ENCODE measurements at regions not wholly inside any gene's neighbourhood (a gene's known extent, or its start where the extent isn't known, plus 50 kb on each side); places are given as distances from the start of the nearest gene placed in this dataset.

GRCh38 chr1:22231068-22231593, 88.2 kb upstream of the WNT4 start:
- no peak overlapping the region for H3K9ac ChIP-seq (replicated peaks in 1 of 4; ENCODE audit: extremely low read depth in 1 of 4, low read depth in 3 of 4, low read length in 3 of 4)
- FAIRE-seq (no peak), DNase-seq (ENCODE audit: low read depth in 1 of 2, low spot score in 2 of 2) (no peak)
- H3K27me3 ChIP-seq (replicated peaks in 1 of 4; ENCODE audit: control insufficient read depth in 3 of 4, extremely low read depth in 1 of 4, insufficient read depth in 3 of 4, low read length in 3 of 4), result no peaks in the 10 kb centered on the region; a peak in 1 of 7 replicates
- H4K8ac ChIP-seq (ENCODE audit: extremely low read depth, insufficient read depth, low read length), result no peak overlapping the region; the same call in 1 of the 2 replicates
- H4K5ac ChIP-seq (ENCODE audit: insufficient read length, low read depth, low read length), result no peak overlapping the region
- no peaks in the 10 kb centered on the region for H3K36me3 ChIP-seq (ENCODE audit: control insufficient read depth in 2 of 4, insufficient read depth in 4 of 4, low read length in 3 of 4)
- no peak overlapping the region for H3K18ac ChIP-seq (ENCODE audit: extremely low read depth, low read length)
- H2AK5ac ChIP-seq (ENCODE audit: low read depth, low read length), result peak overlapping the region; percentile 6; the same call in 1 of the 2 replicates
- no peak overlapping the region for H3K4me3 ChIP-seq (ENCODE audit: extremely low read depth in 1 of 4, insufficient read depth in 2 of 4, low read depth in 3 of 4, low read length in 4 of 4)
- H2BK15ac ChIP-seq (ENCODE audit: low read length), result no peak overlapping the region
- no peak overlapping the region for H2BK12ac ChIP-seq (ENCODE audit: low read depth, low read length)
- no peak overlapping the region for H2AFZ ChIP-seq (ENCODE audit: low read length)
- no peak overlapping the region for H4K91ac ChIP-seq (replicated peaks; ENCODE audit: insufficient read length, low read length)
- no peaks in the 10 kb centered on the region for H3K79me1 ChIP-seq (ENCODE audit: low read depth, low read length)
- H3K23me2 ChIP-seq (ENCODE audit: low read depth, low read length), result peaks cover 8% of the 10 kb centered on the region; the same call in 1 of the 2 replicates
- peaks cover 15 to 36% (median 20%) of the 10 kb centered on the region in 4 experiments for H3K4me1 ChIP-seq (replicated peaks in 1 of 4; ENCODE audit: control insufficient read depth in 3 of 4, insufficient read depth in 4 of 4, low read length in 3 of 4)
- H2BK5ac ChIP-seq (ENCODE audit: low read depth, low read length), result no peak overlapping the region
- H3K27ac ChIP-seq (ENCODE audit: low read depth, low read length), result no peak overlapping the region
- H3K79me2 ChIP-seq (ENCODE audit: control insufficient read depth in 1 of 2, insufficient read depth in 2 of 2, low read length in 2 of 2), result no peaks in the 10 kb centered on the region
- CTCF ChIA-PET (ENCODE audit: partially characterized antibody), result interaction anchor here (0.9 to 1.3 kb wide), 2 partner anchors 14 to 56 kb away, joined by 3 to 4 read pairs; no protein-coding TSS in a partner anchor
- no peak overlapping the region for H3K23ac ChIP-seq (ENCODE audit: insufficient read length)
- H2BK120ac ChIP-seq (replicated peaks; ENCODE audit: low read depth, low read length), result no peak overlapping the region
- no peak overlapping the region for H3K4ac ChIP-seq (replicated peaks; ENCODE audit: insufficient read length, low read depth, low read length)
- WGBS, 2 experiments (ENCODE audit: extremely low coverage in 1 of 2, insufficient coverage in 1 of 2, insufficient read length in 1 of 2, insufficient replicate concordance in 2 of 2, low coverage in 1 of 2, low lambda C conversion rate in 2 of 2, missing lambda C conversion rate in 1 of 2), result 95% methylated on average over 3 of the region's 3 CpGs; no CpG with 5 or more reads in 1 of the 2 experiments
- POLR2A ChIA-PET (ENCODE audit: partially characterized antibody), result no interaction called here
- no peak overlapping the region for H3K14ac ChIP-seq (ENCODE audit: insufficient read length)
- no peak overlapping the region for H3K56ac ChIP-seq (replicated peaks; ENCODE audit: insufficient read length, low read depth, low read length)
- no peak overlapping the region for H3K4me2 ChIP-seq (ENCODE audit: insufficient read depth in 1 of 2, low read depth in 2 of 2, low read length in 2 of 2)
- H3K9me3 ChIP-seq (ENCODE audit: insufficient read depth in 2 of 2, low read depth in 1 of 2, low read length in 1 of 2), result no peaks in the 10 kb centered on the region
- no peaks in the 10 kb centered on the region for H4K20me1 ChIP-seq (replicated peaks in 1 of 2; ENCODE audit: control insufficient read depth in 1 of 2, insufficient read depth in 2 of 2, low read length in 2 of 2)
- no peak overlapping the region for H2BK20ac ChIP-seq (ENCODE audit: low read length)
- TF ChIP-seq BRCA1 (IDR thresholded peaks at IDR 0.05; ENCODE audit: low read depth, low read length), result no peak
- no peak for TF ChIP-seq SAP30 (IDR thresholded peaks at IDR 0.05; ENCODE audit: insufficient read depth, insufficient replicate concordance, low read length)
- TF ChIP-seq E2F6 (IDR thresholded peaks at IDR 0.05), result no peak
- TF ChIP-seq SIX5 (IDR thresholded peaks at IDR 0.05; ENCODE audit: low read depth, low read length), result no peak
- TF ChIP-seq GABPA (IDR thresholded peaks at IDR 0.05; ENCODE audit: borderline replicate concordance, insufficient read depth, low read length), result no peak
- TF ChIP-seq FOSL1 (IDR thresholded peaks at IDR 0.05; ENCODE audit: insufficient read depth, low read depth, low read length), result no peak
- TF ChIP-seq NANOG (IDR thresholded peaks at IDR 0.05; ENCODE audit: insufficient read depth, low read depth, low read length, poor library complexity, severe bottlenecking), result no peak
- no peak for TF ChIP-seq EP300 (IDR thresholded peaks at IDR 0.05; ENCODE audit: borderline replicate concordance in 1 of 2, low read depth in 2 of 2, low read length in 2 of 2)
- TF ChIP-seq CBX8 (IDR thresholded peaks at IDR 0.05; ENCODE audit: borderline replicate concordance, low read depth, low read length), result no peak
- no peak for TF ChIP-seq POLR2A (IDR thresholded peaks at IDR 0.05; ENCODE audit: control extremely low read depth in 1 of 2, low read depth in 2 of 2, low read length in 2 of 2)
- no peak for TF ChIP-seq CREB1 (IDR thresholded peaks at IDR 0.05)
- no peak for TF ChIP-seq SP1 (IDR thresholded peaks at IDR 0.05; ENCODE audit: low read depth, low read length)
- no peak for TF ChIP-seq SP2 (IDR thresholded peaks at IDR 0.05; ENCODE audit: low read length)
- no peak for TF ChIP-seq TCF12 (IDR thresholded peaks at IDR 0.05; ENCODE audit: low read depth, low read length)

Measured in H1 (cell line).